Activated CD4-positive, alpha-beta T cell treated with anti-CD3 and anti-CD28 coated beads, Interleukin-2, amount 10 ng/mL, durations not matched to agents 7 days and 5 days (primary cell): ENCODE measurements at regions not wholly inside any gene's neighbourhood (a gene's known extent, or its start where the extent isn't known, plus 50 kb on each side); places are given as distances from the start of the nearest gene placed in this dataset.

Experiments used
- CTCF ChIA-PET: fragments of 350-600 bp; sonication (Branson Sonifier 250); formaldehyde crosslinking; loops from one replicate; lab custom pipeline; 2021; ENCODE audit warnings: antibody characterized with exemption; lab: Charles Lee
- POLR2A ChIA-PET: fragments of 350-600 bp; sonication (Branson Sonifier 250); formaldehyde crosslinking; loops from one replicate; lab custom pipeline; 2021; ENCODE audit warnings: antibody characterized with exemption; lab: Charles Lee
- DNase-seq: peaks from one replicate; pipeline ENCODE4 v3.0.0-alpha.2; 2020
- H3K27ac Mint-ChIP-seq: one replicate; pipeline ENCODE4 v1.8.0; 2021; ENCODE audit warnings: mild to moderate bottlenecking, moderate library complexity, mixed read lengths
- H3K27me3 Mint-ChIP-seq: one replicate; pipeline ENCODE4 v1.8.0; 2021; ENCODE audit warnings: mixed read lengths
- H3K36me3 Mint-ChIP-seq: one replicate; pipeline ENCODE4 v1.8.0; 2021; ENCODE audit warnings: low read depth, mixed read lengths
- H3K4me1 Mint-ChIP-seq: one replicate; pipeline ENCODE4 v1.8.0; 2021; ENCODE audit warnings: mixed read lengths
- H3K4me3 Mint-ChIP-seq: one replicate; pipeline ENCODE4 v1.8.0; 2021; ENCODE audit warnings: mild to moderate bottlenecking, moderate library complexity, mixed read lengths
- H3K9me3 Mint-ChIP-seq: one replicate; pipeline ENCODE4 v1.8.0; 2021; ENCODE audit warnings: mixed read lengths

DNA sequence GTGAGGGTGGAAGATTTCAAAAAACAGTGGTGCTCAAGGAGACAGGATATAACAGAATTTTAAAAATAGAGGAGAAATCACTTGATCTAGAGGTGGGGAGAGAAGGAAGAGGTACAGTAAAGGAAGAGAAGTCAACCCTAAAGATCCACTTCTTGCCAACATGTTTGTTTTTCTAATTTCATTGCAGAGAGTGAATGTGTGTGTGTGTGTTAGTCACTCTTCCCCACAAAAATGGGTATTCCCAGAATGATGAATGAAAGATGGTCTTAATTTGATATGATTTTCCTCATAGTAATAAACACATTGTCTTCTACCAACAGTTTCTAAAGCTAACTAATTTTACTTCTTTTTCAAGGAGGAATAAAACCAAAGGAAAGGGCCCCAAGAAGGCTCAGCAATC, 74.2 kb upstream of the NGF start:
- Mint-ChIP-seq H3K27me3 (no peaks in the 10 kb centered on the region), H3K4me3 (no peak overlapping the region), H3K36me3 (no peaks in the 10 kb centered on the region), H3K9me3 (no peaks in the 10 kb centered on the region), H3K4me1 (no peaks in the 10 kb centered on the region), H3K27ac (no peak overlapping the region)
- POLR2A ChIA-PET = no interaction called here
- CTCF ChIA-PET = no interaction called here
- no peak for DNase-seq

DNA sequence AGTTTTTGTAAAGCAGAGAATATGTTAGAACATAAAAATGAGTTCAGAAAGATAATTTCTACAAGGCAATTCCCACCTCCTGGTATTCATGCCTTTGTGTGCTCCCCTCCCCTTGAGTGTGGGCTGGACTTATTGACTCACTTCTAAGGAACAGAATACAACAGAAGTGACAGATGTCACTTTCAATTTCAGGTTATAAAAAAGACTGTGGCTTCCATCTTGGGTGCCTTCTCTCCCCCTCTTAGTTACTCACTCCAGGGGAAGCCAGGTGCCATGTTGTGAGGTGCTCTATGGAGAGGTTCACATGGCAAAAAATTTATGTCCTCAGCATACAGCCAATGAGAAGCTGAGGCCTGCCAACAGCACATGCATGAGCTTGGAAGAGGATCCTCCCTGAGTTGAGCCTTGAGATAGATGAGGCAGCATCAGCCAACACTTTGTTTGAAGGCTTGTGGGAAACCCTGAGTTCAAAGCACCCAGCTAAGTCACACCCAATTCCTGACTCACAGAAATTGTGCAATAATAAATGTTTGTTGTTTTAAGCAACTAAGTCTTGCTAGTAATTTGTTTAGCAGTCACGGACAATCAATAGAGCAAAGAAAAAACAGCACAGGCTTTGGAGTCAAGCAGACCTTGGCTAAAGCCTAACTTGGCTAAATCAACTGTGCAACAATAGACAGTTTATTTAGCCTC, 73.5 kb upstream of the NGF start:
- no peak for DNase-seq
- H3K4me1 Mint-ChIP-seq = no peaks in the 10 kb centered on the region
- ChIA-PET CTCF (no interaction called here), POLR2A (no interaction called here)
- no peaks in the 10 kb centered on the region for H3K27me3 Mint-ChIP-seq
- H3K36me3 Mint-ChIP-seq = no peaks in the 10 kb centered on the region
- H3K4me3 Mint-ChIP-seq = no peak overlapping the region
- no peaks in the 10 kb centered on the region for H3K9me3 Mint-ChIP-seq
- H3K27ac Mint-ChIP-seq = no peak overlapping the region

DNA sequence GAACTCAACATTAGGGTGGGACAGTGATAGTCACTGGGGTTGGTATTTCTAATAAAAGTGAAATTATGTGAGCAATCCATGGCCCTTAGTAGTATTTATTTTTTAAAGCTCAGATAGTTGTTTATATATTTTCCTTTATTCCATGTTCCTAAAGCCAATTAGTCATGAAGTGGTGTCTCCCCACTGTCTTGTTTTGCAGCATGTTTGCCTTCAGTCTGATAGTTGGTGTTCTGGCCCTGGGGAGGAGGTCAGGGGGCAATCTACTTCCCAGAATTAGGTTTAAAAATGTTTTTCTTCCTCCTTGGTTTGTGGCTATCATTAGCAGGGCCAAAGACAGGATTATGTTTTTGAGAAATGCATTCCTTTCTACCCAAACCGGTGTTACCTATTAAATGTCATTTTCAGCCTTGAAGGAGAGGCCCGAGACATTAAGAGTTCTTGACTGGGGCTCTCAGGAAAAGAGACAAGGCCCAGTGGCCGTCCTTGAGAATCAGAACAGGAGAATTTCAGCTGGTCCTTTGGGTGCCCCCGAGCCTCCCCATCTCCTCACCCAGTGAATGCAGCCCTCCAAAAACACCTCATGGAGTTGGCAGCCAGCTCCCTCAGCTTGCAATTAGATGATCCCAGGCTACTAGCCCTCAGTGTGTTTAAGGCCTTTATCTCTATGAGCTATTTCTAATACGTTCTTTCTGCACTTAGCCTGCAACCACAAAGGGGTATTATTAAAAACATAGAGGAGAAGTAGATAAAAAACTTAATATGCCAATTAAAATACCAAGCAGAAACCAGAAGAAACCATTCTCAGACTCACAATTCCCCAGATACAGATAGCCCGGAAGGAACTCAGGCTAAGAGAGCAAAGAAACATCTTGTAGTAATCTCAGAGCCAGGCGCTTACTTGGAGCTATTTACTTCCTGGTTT, 71.3 kb upstream of the NGF start:
- no peak overlapping the region for H3K27ac Mint-ChIP-seq
- H3K27me3 Mint-ChIP-seq = no peaks in the 10 kb centered on the region
- H3K4me3 Mint-ChIP-seq = no peak overlapping the region
- DNase-seq = no peak
- no peaks in the 10 kb centered on the region for H3K36me3 Mint-ChIP-seq
- ChIA-PET POLR2A (no interaction called here), CTCF (interaction anchor here (0.5 kb wide), 1 partner anchor 9 kb away, joined by 3 read pairs; no protein-coding TSS in a partner anchor)
- no peaks in the 10 kb centered on the region for H3K4me1 Mint-ChIP-seq
- H3K9me3 Mint-ChIP-seq = no peaks in the 10 kb centered on the region

DNA sequence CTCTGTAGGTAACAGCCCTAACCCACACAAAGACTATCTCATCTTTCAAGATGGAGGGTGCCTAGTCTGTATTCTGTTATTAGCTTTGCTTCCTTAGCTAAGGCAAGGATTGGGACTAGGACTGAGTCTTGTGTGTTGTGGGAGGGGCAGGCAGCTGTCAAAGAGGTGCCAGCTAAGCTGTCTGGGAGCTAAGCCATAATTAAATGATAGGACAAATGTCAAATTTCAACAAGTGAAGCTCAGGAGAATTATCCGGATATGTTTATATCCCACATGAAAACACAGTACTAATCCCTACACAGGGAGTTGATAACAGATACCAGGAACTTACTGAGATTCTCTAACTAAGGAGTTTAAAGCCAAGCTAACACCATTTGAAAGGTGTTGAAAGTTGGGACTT, 70.5 kb upstream of the NGF start:
- no peaks in the 10 kb centered on the region for H3K9me3 Mint-ChIP-seq
- CTCF ChIA-PET = no interaction called here
- no peak overlapping the region for H3K4me3 Mint-ChIP-seq
- H3K27ac Mint-ChIP-seq = no peak overlapping the region
- no peaks in the 10 kb centered on the region for H3K4me1 Mint-ChIP-seq
- H3K27me3 Mint-ChIP-seq = no peaks in the 10 kb centered on the region
- DNase-seq = no peak
- POLR2A ChIA-PET = no interaction called here
- H3K36me3 Mint-ChIP-seq = no peaks in the 10 kb centered on the region

GRCh38 chr1:115404911-115405310, 66.9 kb upstream of the NGF start:
- no peaks in the 10 kb centered on the region for H3K4me1 Mint-ChIP-seq
- no peak overlapping the region for H3K4me3 Mint-ChIP-seq
- no peaks in the 10 kb centered on the region for H3K27me3 Mint-ChIP-seq
- no peaks in the 10 kb centered on the region for H3K36me3 Mint-ChIP-seq
- ChIA-PET CTCF (no interaction called here), POLR2A (no interaction called here)
- no peak for DNase-seq
- H3K27ac Mint-ChIP-seq = no peak overlapping the region
- no peaks in the 10 kb centered on the region for H3K9me3 Mint-ChIP-seq

GRCh38 chr1:115402753-115403184, 64.7 kb upstream of the NGF start:
- no peak for DNase-seq
- no peak overlapping the region for H3K27ac Mint-ChIP-seq
- no peaks in the 10 kb centered on the region for H3K4me1 Mint-ChIP-seq
- ChIA-PET POLR2A (no interaction called here), CTCF (no interaction called here)
- no peaks in the 10 kb centered on the region for H3K9me3 Mint-ChIP-seq
- no peaks in the 10 kb centered on the region for H3K27me3 Mint-ChIP-seq
- H3K36me3 Mint-ChIP-seq = no peaks in the 10 kb centered on the region
- no peak overlapping the region for H3K4me3 Mint-ChIP-seq

DNA sequence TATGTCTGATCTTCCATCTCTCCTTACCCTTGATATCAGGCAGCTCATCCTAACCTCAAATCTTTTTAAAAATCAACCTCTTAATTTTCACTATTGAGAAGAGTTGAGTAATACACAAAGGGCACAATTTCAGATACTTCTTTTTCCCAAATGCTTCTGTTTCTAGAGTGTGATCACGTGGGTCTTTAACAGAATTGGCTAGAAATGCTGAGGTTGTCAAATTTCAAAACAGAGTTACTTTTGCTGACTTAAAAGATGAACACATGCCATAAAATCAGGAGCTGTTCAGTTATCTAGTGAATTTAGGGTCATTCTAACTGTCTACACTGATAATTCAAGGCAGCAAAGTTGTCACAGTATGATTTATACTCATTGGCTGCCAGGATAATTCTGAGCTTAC, 63.6 kb upstream of the NGF start:
- H3K9me3 Mint-ChIP-seq = no peaks in the 10 kb centered on the region
- no peak for DNase-seq
- no peaks in the 10 kb centered on the region for H3K27me3 Mint-ChIP-seq
- no peak overlapping the region for H3K4me3 Mint-ChIP-seq
- POLR2A ChIA-PET = no interaction called here
- H3K36me3 Mint-ChIP-seq = no peaks in the 10 kb centered on the region
- H3K4me1 Mint-ChIP-seq = no peaks in the 10 kb centered on the region
- no peak overlapping the region for H3K27ac Mint-ChIP-seq
- CTCF ChIA-PET = no interaction called here

DNA sequence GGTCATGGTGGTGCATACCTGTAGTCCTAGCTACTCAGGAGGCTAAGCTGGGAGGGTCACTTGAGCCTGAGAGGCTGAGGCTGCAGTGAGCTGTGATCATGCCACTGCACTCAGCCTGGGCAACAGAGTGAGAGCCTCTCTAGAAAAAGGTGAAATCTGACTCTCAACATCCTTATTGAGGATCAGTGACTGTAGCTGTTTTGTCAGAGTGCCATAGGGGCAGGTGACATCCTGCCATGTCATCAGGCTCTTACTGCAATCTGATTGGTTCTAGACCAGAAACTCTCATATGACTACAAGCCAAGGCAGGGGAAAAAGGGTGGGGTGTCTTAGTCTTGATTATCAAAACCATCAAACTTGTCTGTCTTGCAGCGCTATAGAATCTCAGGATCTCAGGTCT, 62.8 kb upstream of the NGF start:
- Mint-ChIP-seq H3K27ac (no peak overlapping the region), H3K4me3 (no peak overlapping the region), H3K36me3 (no peaks in the 10 kb centered on the region), H3K9me3 (no peaks in the 10 kb centered on the region), H3K27me3 (no peaks in the 10 kb centered on the region), H3K4me1 (no peaks in the 10 kb centered on the region)
- no peak for DNase-seq
- CTCF ChIA-PET = interaction anchor here (0.7 kb wide), 1 partner anchor 8 kb away, joined by 3 read pairs; no protein-coding TSS in a partner anchor
- POLR2A ChIA-PET = no interaction called here

- Mint-ChIP-seq H3K27ac (no peak overlapping the region), H3K27me3 (no peaks in the 10 kb centered on the region), H3K36me3 (no peaks in the 10 kb centered on the region), H3K9me3 (no peaks in the 10 kb centered on the region), H3K4me1 (no peaks in the 10 kb centered on the region), H3K4me3 (no peak overlapping the region)
- POLR2A ChIA-PET = no interaction called here
- CTCF ChIA-PET = interaction anchor here (0.7 kb wide), 1 partner anchor 9 kb away, joined by 3 read pairs; no protein-coding TSS in a partner anchor
- no peak for DNase-seq
Observed at GRCh38 chr1:115400426-115400825, 62.4 kb upstream of the NGF start.

- H3K27me3 Mint-ChIP-seq = peaks cover 3% of the 10 kb centered on the region
- ChIA-PET CTCF (no interaction called here), POLR2A (no interaction called here)
- H3K27ac Mint-ChIP-seq = no peak overlapping the region
- no peak overlapping the region for H3K4me3 Mint-ChIP-seq
- no peak for DNase-seq
- no peaks in the 10 kb centered on the region for H3K36me3 Mint-ChIP-seq
- no peaks in the 10 kb centered on the region for H3K9me3 Mint-ChIP-seq
- no peaks in the 10 kb centered on the region for H3K4me1 Mint-ChIP-seq
Observed at GRCh38 chr1:115398745-115399144, 60.7 kb upstream of the NGF start.
